SK-N-SH (cell line): ENCODE measurements at regions not wholly inside any gene's neighbourhood (a gene's known extent, or its start where the extent isn't known, plus 50 kb on each side); places are given as distances from the start of the nearest gene placed in this dataset.

Experiments
- CTCF ChIA-PET: fragments of 300-600, 350-600 bp; formaldehyde crosslinking; extraction: SDS; loops from one replicate; lab custom pipeline; 2021; lab: Yijun Ruan, JAX
- POLR2A ChIA-PET: fragments of 350-600 bp; sonication (Branson Sonifier 250); formaldehyde crosslinking; extraction: SDS; loops from one replicate; lab custom pipeline; 2020; ENCODE audit warnings: antibody characterized with exemption, inconsistent platforms; lab: Yijun Ruan, JAX
- DNase-seq: peaks from one replicate; pipeline ENCODE4 v3.0.0; 2012
- H2AFZ ChIP-seq: fragments of 200-600 bp; sonication (generic); 2 replicates; pipeline ENCODE4 v1.8.1; 2016; ENCODE audit warnings: antibody characterized with exemption, mild to moderate bottlenecking, low read depth
- H3F3A ChIP-seq: fragments of 200-600 bp; sonication (generic); replicated peaks from 2 replicates; pipeline ENCODE3; 2016; ENCODE audit warnings: antibody characterized with exemption, mild to moderate bottlenecking; ENCODE audit not compliant: insufficient read depth
- H3K27ac ChIP-seq, 2 experiments: fragments of 200-500 bp in 1 of 2; fragments of 200-600 bp in 1 of 2; sonication (Bioruptor generic) in 1 of 2; sonication (generic), shearing (Covaris generic) in 1 of 2; 2 replicates each; pipeline versions ENCODE4 v1.5.1 to v1.6.1; 2014 to 2016; ENCODE audit warnings: low read depth in 2 of 2, inconsistent platforms in 1 of 2, low read length in 1 of 2, mild to moderate bottlenecking in 1 of 2, mixed read lengths in 1 of 2
- H3K27me3 ChIP-seq: fragments of 200-600 bp; sonication (generic), shearing (Covaris generic); 2 replicates; pipeline ENCODE4 v1.6.1; 2016; ENCODE audit warnings: mixed run types; ENCODE audit not compliant: insufficient read depth
- H3K36me3 ChIP-seq, 2 experiments: fragments of 200-500 bp in 1 of 2; fragments of 200-600 bp in 1 of 2; sonication (Bioruptor generic) in 1 of 2; sonication (generic) in 1 of 2; replicated peaks in 1 of 2; 2 replicates each; pipeline versions ENCODE3 to v1.5.1; 2014 to 2016; ENCODE audit warnings: low read length in 1 of 2, mild to moderate bottlenecking in 1 of 2; ENCODE audit not compliant: insufficient read depth in 2 of 2, control insufficient read depth in 1 of 2
- H3K4me1 ChIP-seq, 2 experiments: fragments of 200-500 bp in 1 of 2; fragments of 200-600 bp in 1 of 2; sonication (Bioruptor generic) in 1 of 2; sonication (generic), shearing (Covaris generic) in 1 of 2; 2 replicates each; pipeline versions ENCODE4 v1.5.1 to v1.6.1; 2014 to 2016; ENCODE audit warnings: low read depth in 1 of 2, low read length in 1 of 2, mixed run types in 1 of 2; ENCODE audit not compliant: insufficient read depth in 2 of 2, control insufficient read depth in 1 of 2
- H3K4me2 ChIP-seq: fragments of 200-600 bp; sonication (generic), shearing (Covaris generic); 2 replicates; pipeline ENCODE4 v1.6.1; 2017; ENCODE audit warnings: mixed run types
- H3K4me3 ChIP-seq, 2 experiments: fragments of 200-500 bp in 1 of 2; fragments of 200-600 bp in 1 of 2; sonication (Bioruptor generic) in 1 of 2; sonication (generic), shearing (Covaris generic) in 1 of 2; 2 replicates each; pipeline versions ENCODE4 v1.5.1 to v1.8.1; 2014 to 2016; ENCODE audit warnings: low read depth in 2 of 2, inconsistent platforms in 1 of 2, low read length in 1 of 2, mild to moderate bottlenecking in 1 of 2, mixed read lengths in 1 of 2, moderate library complexity in 1 of 2
- H3K79me2 ChIP-seq: fragments of 200-600 bp; sonication (generic); 2 replicates; pipeline ENCODE4 v1.8.1; 2017; ENCODE audit warnings: mild to moderate bottlenecking; ENCODE audit not compliant: insufficient read depth
- H3K9ac ChIP-seq: fragments of 200-600 bp; sonication (generic); 2 replicates; pipeline ENCODE4 v1.6.1; 2017; ENCODE audit warnings: mixed run types
- H3K9me2 ChIP-seq: fragments of 200-600 bp; sonication (generic); 2 replicates; pipeline ENCODE4 v1.6.1; 2017; ENCODE audit warnings: mixed run types
- H3K9me3 ChIP-seq: fragments of 200-600 bp; sonication (generic); 2 replicates; pipeline ENCODE4 v1.6.1; 2017; ENCODE audit warnings: mixed run types, mild to moderate bottlenecking, moderate library complexity
- H4K20me1 ChIP-seq: fragments of 200-600 bp; sonication (generic); 2 replicates; pipeline ENCODE4 v1.6.1; 2017; ENCODE audit warnings: mild to moderate bottlenecking, mixed run types; ENCODE audit not compliant: insufficient read depth
- ELF1 ChIP-seq: IDR thresholded peaks from 2 replicates; pipeline ENCODE4 v1.4.0; 2012
- FOSL2 ChIP-seq: IDR thresholded peaks from 2 replicates; pipeline ENCODE4 v1.4.0; 2012; ENCODE audit warnings: low read depth, mild to moderate bottlenecking, moderate library complexity, borderline replicate concordance
- FOXJ3 ChIP-seq: sonication (generic); formaldehyde crosslinking; IDR thresholded peaks from 2 replicates; pipeline ENCODE4 v1.5.1; 2020; ENCODE audit warnings: mild to moderate bottlenecking, missing genetic modification reagents
- FOXM1 ChIP-seq: IDR thresholded peaks from 2 replicates; pipeline ENCODE4 v1.4.0; 2012; ENCODE audit warnings: low read depth, mild to moderate bottlenecking
- GABPA ChIP-seq: IDR thresholded peaks from 2 replicates; pipeline ENCODE4 v1.4.0; 2012; ENCODE audit warnings: low read depth, mild to moderate bottlenecking
- JUND ChIP-seq: IDR thresholded peaks from 2 replicates; pipeline ENCODE4 v1.4.0; 2012
- NFIC ChIP-seq: IDR thresholded peaks from 2 replicates; pipeline ENCODE4 v1.4.0; 2012; ENCODE audit warnings: borderline replicate concordance
- NRF1 ChIP-seq: IDR thresholded peaks from 2 replicates; pipeline ENCODE4 v1.6.1; 2012; ENCODE audit warnings: low read depth, mild to moderate bottlenecking, low read length
- POLR2AphosphoS5 ChIP-seq: IDR thresholded peaks from 2 replicates; pipeline ENCODE4 v1.6.1; 2012; ENCODE audit warnings: low read depth, low read length
- RCOR1 ChIP-seq: fragments of 150-350 bp; IDR thresholded peaks from 2 replicates; pipeline ENCODE4 v1.6.1; 2017; ENCODE audit warnings: antibody characterized with exemption, low read length
- SIN3A ChIP-seq: IDR thresholded peaks from 2 replicates; pipeline ENCODE4 v1.6.1; 2012; ENCODE audit warnings: low read depth, mild to moderate bottlenecking, low read length, moderate library complexity, borderline replicate concordance
- TCF12 ChIP-seq: IDR thresholded peaks from 2 replicates; pipeline ENCODE4 v1.4.0; 2012
- TEAD4 ChIP-seq: IDR thresholded peaks from 2 replicates; pipeline ENCODE4 v1.4.0; 2012; ENCODE audit warnings: mild to moderate bottlenecking, borderline replicate concordance; ENCODE audit not compliant: insufficient read depth
- TF ChIP-seq, protein P1 (sequence below): IDR thresholded peaks from 2 replicates; pipeline ENCODE4 v1.4.0; 2012; ENCODE audit warnings: low read depth, borderline replicate concordance
- TF ChIP-seq, protein P2 (sequence below): fragments of 150-350 bp; IDR thresholded peaks from 2 replicates; pipeline ENCODE4 v1.6.1; 2016; ENCODE audit warnings: mild to moderate bottlenecking, low read depth, low read length
- TF ChIP-seq, protein P3 (sequence below): IDR thresholded peaks from 2 replicates; pipeline ENCODE4 v1.4.0; 2012; ENCODE audit warnings: low read depth
- TF ChIP-seq, protein P4 (sequence below): IDR thresholded peaks from 2 replicates; pipeline ENCODE4 v1.6.1; 2012; ENCODE audit warnings: mild to moderate bottlenecking, low read depth, low read length, moderate library complexity
- TF ChIP-seq, protein P5 (sequence below): IDR thresholded peaks from 2 replicates; pipeline ENCODE4; 2012

DNA sequence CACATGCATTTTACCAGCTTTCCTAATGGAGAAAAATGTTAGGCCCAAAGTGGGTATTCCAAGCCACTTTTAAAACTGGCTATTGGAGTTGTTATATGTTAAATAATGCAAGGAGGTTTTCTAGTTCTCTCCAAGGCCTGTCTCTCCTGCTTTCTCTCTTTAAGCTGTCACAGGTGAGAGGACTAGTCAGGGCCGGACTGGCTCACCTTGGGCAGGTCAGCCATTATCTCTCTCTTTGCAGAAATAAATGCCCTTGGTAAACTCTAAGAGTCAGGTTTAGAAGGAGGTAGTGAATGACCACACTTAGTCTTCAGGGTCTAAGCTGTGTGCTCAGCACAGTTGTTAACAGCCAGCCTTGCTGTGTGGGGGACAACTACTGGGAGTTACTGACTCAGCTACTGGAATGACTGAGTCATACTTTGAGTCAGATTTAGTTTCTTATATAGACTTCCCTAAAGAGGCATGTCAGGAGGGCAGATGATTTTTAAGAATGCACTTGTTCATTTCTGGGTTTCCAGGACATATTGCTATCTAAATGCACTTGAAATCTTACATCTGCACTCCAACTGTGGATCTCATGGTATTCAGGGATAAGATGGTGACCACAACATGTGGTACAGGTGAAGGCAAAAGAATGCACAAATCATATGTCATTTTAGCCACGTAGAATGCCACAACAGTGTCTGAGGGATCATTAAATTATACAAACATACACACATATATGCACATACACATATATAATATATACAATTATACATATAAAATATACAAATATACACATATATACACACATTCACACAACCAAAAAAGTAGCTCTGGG lies 719.4 kb downstream of the EPM2A start (continued):
- TF ChIP-seq TEAD4: no peak

DNA sequence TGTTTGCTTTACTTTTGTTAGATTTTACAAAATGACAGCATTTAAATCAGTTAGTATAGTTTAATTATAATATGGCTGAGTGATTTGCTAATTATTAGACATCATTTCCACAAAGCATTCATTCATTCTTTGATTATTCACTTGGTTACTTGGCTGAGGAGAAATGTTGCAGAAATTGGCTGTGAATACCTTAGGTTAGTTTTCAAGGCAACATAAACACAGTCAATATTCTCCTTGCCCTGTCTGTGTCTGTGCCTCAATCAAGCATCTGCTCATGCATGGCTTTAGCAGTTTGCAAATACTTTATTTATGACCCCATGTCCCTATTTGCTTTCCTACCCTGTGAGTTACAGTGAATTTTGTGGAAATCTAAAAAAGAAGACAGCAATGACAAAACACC lies 718.3 kb downstream of the EPM2A start:
- TF ChIP-seq SIN3A (no peak), ELF1 (no peak), NRF1 (no peak), TEAD4 (no peak), POLR2AphosphoS5 (no peak), TCF12 (no peak), FOXM1 (no peak), FOXJ3 (CRISPR knock-in tag) (no peak), FOSL2 (no peak), RCOR1 (no peak), JUND (no peak), GABPA (no peak), NFIC (no peak)
- TF ChIP-seq, protein P1, sequence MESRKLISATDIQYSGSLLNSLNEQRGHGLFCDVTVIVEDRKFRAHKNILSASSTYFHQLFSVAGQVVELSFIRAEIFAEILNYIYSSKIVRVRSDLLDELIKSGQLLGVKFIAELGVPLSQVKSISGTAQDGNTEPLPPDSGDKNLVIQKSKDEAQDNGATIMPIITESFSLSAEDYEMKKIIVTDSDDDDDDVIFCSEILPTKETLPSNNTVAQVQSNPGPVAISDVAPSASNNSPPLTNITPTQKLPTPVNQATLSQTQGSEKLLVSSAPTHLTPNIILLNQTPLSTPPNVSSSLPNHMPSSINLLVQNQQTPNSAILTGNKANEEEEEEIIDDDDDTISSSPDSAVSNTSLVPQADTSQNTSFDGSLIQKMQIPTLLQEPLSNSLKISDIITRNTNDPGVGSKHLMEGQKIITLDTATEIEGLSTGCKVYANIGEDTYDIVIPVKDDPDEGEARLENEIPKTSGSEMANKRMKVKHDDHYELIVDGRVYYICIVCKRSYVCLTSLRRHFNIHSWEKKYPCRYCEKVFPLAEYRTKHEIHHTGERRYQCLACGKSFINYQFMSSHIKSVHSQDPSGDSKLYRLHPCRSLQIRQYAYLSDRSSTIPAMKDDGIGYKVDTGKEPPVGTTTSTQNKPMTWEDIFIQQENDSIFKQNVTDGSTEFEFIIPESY: no peak
- TF ChIP-seq, protein P2, sequence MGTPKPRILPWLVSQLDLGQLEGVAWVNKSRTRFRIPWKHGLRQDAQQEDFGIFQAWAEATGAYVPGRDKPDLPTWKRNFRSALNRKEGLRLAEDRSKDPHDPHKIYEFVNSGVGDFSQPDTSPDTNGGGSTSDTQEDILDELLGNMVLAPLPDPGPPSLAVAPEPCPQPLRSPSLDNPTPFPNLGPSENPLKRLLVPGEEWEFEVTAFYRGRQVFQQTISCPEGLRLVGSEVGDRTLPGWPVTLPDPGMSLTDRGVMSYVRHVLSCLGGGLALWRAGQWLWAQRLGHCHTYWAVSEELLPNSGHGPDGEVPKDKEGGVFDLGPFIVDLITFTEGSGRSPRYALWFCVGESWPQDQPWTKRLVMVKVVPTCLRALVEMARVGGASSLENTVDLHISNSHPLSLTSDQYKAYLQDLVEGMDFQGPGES: no peak
- TF ChIP-seq, protein P3, sequence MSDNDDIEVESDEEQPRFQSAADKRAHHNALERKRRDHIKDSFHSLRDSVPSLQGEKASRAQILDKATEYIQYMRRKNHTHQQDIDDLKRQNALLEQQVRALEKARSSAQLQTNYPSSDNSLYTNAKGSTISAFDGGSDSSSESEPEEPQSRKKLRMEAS: no peak
- TF ChIP-seq, protein P4, sequence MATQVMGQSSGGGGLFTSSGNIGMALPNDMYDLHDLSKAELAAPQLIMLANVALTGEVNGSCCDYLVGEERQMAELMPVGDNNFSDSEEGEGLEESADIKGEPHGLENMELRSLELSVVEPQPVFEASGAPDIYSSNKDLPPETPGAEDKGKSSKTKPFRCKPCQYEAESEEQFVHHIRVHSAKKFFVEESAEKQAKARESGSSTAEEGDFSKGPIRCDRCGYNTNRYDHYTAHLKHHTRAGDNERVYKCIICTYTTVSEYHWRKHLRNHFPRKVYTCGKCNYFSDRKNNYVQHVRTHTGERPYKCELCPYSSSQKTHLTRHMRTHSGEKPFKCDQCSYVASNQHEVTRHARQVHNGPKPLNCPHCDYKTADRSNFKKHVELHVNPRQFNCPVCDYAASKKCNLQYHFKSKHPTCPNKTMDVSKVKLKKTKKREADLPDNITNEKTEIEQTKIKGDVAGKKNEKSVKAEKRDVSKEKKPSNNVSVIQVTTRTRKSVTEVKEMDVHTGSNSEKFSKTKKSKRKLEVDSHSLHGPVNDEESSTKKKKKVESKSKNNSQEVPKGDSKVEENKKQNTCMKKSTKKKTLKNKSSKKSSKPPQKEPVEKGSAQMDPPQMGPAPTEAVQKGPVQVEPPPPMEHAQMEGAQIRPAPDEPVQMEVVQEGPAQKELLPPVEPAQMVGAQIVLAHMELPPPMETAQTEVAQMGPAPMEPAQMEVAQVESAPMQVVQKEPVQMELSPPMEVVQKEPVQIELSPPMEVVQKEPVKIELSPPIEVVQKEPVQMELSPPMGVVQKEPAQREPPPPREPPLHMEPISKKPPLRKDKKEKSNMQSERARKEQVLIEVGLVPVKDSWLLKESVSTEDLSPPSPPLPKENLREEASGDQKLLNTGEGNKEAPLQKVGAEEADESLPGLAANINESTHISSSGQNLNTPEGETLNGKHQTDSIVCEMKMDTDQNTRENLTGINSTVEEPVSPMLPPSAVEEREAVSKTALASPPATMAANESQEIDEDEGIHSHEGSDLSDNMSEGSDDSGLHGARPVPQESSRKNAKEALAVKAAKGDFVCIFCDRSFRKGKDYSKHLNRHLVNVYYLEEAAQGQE: no peak
- TF ChIP-seq, protein P5, sequence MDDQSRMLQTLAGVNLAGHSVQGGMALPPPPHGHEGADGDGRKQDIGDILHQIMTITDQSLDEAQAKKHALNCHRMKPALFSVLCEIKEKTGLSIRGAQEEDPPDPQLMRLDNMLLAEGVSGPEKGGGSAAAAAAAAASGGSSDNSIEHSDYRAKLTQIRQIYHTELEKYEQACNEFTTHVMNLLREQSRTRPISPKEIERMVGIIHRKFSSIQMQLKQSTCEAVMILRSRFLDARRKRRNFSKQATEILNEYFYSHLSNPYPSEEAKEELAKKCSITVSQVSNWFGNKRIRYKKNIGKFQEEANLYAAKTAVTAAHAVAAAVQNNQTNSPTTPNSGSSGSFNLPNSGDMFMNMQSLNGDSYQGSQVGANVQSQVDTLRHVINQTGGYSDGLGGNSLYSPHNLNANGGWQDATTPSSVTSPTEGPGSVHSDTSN: no peak
- TF ChIP-seq, all 33 proteins: peak for 0
- Histone ChIP-seq H3K9ac (no peak overlapping the region), H3K79me2 (no peaks in the 10 kb centered on the region), H3K36me3 (no peaks in the 10 kb centered on the region), H3K27ac (no peak overlapping the region), H3K27me3 (no peaks in the 10 kb centered on the region), H3K4me1 (peaks cover 0 to 13% of the 10 kb centered on the region in 2 experiments; a peak in 1 of 4 replicates), H4K20me1 (no peaks in the 10 kb centered on the region), H2AFZ (no peak overlapping the region), H3K9me2 (no peaks in the 10 kb centered on the region), H3K4me3 (no peak overlapping the region), H3F3A (peaks cover 9% of the 10 kb centered on the region), H3K4me2 (no peak overlapping the region), H3K9me3 (no peaks in the 10 kb centered on the region)
- ChIA-PET POLR2A (no interaction called here), CTCF (no interaction called here)
- DNase-seq: no peak
